PC-9 (cell line): ENCODE measurements at regions not wholly inside any gene's neighbourhood (a gene's known extent, or its start where the extent isn't known, plus 50 kb on each side); places are given as distances from the start of the nearest gene placed in this dataset.

Experiments used
- BruUV-seq: library from RNA; stranded (reverse); fragments of 400-500 nt; replicated peaks from 2 replicates; lab custom pipeline; 2021; lab: Mats Ljungman, UMichigan
- CTCF ChIA-PET: fragments of 300-600 bp; sonication (Branson Sonifier 250); formaldehyde crosslinking; loops from one replicate; lab custom pipeline; 2022; ENCODE audit warnings: antibody characterized with exemption; lab: Charles Lee
- POLR2A ChIA-PET: fragments of 300-600 bp; sonication (Branson Sonifier 250); formaldehyde crosslinking; loops from one replicate; lab custom pipeline; 2022; ENCODE audit warnings: antibody characterized with exemption; ENCODE audit not compliant: unreplicated experiment; lab: Charles Lee
- DNase-seq, 2 experiments: peaks; one replicate each; pipeline versions ENCODE4 v3.0.0 to v3.0.0-alpha.2; 2015 to 2022; ENCODE audit warnings: mixed read lengths in 1 of 2
- H2AFZ ChIP-seq: fragments of 200-600 bp; sonication (generic); 2 replicates; pipeline ENCODE4 v1.8.1; 2017; ENCODE audit warnings: antibody characterized with exemption
- H3F3A ChIP-seq: fragments of 200-600 bp; sonication (generic); 2 replicates; pipeline ENCODE4 v1.8.1; 2017; ENCODE audit warnings: antibody characterized with exemption, mild to moderate bottlenecking, low read depth; ENCODE audit not compliant: insufficient read depth
- H3K27ac ChIP-seq: fragments of 200-600 bp; sonication (generic); 2 replicates; pipeline ENCODE4 v1.6.1; 2016; ENCODE audit warnings: mixed run types
- H3K27me3 ChIP-seq: fragments of 200-600 bp; sonication (generic); 2 replicates; pipeline ENCODE4 v1.6.1; 2016; ENCODE audit warnings: low read depth, mixed run types; ENCODE audit not compliant: insufficient read depth
- H3K36me3 ChIP-seq: fragments of 200-600 bp; sonication (generic); 2 replicates; pipeline ENCODE4 v1.6.1; 2016; ENCODE audit warnings: low read depth, mixed run types
- H3K4me1 ChIP-seq: fragments of 200-600 bp; sonication (generic); replicated peaks from 2 replicates; pipeline ENCODE4 v1.6.1; 2016; ENCODE audit warnings: mixed run types; ENCODE audit not compliant: insufficient read depth
- H3K4me2 ChIP-seq: fragments of 200-600 bp; sonication (generic); 2 replicates; pipeline ENCODE4 v1.6.1; 2017; ENCODE audit warnings: mixed run types
- H3K4me3 ChIP-seq: fragments of 200-600 bp; sonication (generic); 2 replicates; pipeline ENCODE4 v1.6.1; 2016; ENCODE audit warnings: mixed run types
- H3K79me2 ChIP-seq: fragments of 200-600 bp; sonication (generic); 2 replicates; pipeline ENCODE4 v1.6.1; 2017; ENCODE audit warnings: low read depth, mixed run types
- H3K9me2 ChIP-seq: fragments of 200-600 bp; sonication (generic); 2 replicates; pipeline ENCODE4 v1.8.1; 2017; ENCODE audit warnings: mild to moderate bottlenecking; ENCODE audit not compliant: insufficient read depth
- H3K9me3 ChIP-seq: fragments of 200-600 bp; sonication (generic); 2 replicates; pipeline ENCODE4 v1.8.1; 2016; ENCODE audit warnings: low read depth; ENCODE audit not compliant: insufficient read depth
- H4K20me1 ChIP-seq: fragments of 200-600 bp; sonication (generic); 2 replicates; pipeline ENCODE4 v1.8.1; 2017; ENCODE audit not compliant: insufficient read depth
- EZH2 ChIP-seq: fragments of 200-600 bp; sonication (generic); IDR thresholded peaks from 2 replicates; pipeline ENCODE4 v1.8.0; 2017; ENCODE audit warnings: antibody characterized with exemption, low read depth
- intact Hi-C: fragments of 100-400 bp; cut with micrococcal nuclease; formaldehyde crosslinking; loops from one replicate; pipeline ENCODE4 v1.10.0; 2022; ENCODE audit not compliant: unreplicated experiment
- TF ChIP-seq, protein P1 (sequence below): fragments of 200-600 bp; sonication (generic); conservative IDR thresholded peaks from 2 replicates; pipeline ENCODE4 v1.6.1; 2017; ENCODE audit warnings: mixed run types, antibody characterized with exemption, mild to moderate bottlenecking, moderate library complexity

DNA sequence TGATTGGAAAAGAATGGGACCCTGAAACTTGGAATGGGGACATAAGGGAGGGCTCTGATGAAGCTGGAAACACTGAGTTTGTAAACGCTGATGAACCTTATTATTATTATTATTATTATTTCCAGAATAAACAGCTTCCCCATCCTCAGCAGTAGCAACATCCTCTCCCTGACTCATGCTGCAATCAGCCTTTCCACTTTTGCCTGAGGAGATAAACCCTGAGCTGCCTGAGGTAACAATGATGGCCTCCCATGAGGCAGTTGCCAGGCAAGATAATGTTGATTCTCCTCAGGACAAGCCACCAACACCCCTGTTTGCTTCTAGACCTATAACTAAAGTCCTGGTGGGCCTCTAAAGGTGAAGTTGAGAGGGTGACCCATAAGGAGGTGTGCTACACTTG lies 139.2 kb upstream of the ATP10B start:
- TF ChIP-seq EZH2 = no peak
- TF ChIP-seq, protein P1, sequence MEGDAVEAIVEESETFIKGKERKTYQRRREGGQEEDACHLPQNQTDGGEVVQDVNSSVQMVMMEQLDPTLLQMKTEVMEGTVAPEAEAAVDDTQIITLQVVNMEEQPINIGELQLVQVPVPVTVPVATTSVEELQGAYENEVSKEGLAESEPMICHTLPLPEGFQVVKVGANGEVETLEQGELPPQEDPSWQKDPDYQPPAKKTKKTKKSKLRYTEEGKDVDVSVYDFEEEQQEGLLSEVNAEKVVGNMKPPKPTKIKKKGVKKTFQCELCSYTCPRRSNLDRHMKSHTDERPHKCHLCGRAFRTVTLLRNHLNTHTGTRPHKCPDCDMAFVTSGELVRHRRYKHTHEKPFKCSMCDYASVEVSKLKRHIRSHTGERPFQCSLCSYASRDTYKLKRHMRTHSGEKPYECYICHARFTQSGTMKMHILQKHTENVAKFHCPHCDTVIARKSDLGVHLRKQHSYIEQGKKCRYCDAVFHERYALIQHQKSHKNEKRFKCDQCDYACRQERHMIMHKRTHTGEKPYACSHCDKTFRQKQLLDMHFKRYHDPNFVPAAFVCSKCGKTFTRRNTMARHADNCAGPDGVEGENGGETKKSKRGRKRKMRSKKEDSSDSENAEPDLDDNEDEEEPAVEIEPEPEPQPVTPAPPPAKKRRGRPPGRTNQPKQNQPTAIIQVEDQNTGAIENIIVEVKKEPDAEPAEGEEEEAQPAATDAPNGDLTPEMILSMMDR = no peak
- intact Hi-C loops = no loop called here
- Histone ChIP-seq H3K36me3 (no peaks in the 10 kb centered on the region), H3K79me2 (no peaks in the 10 kb centered on the region), H3K4me3 (no peak overlapping the region), H3K9me3 (no peaks in the 10 kb centered on the region), H4K20me1 (no peaks in the 10 kb centered on the region), H3K4me1 (no peaks in the 10 kb centered on the region), H2AFZ (no peak overlapping the region), H3K9me2 (no peaks in the 10 kb centered on the region), H3F3A (no peaks in the 10 kb centered on the region), H3K4me2 (no peak overlapping the region), H3K27me3 (no peaks in the 10 kb centered on the region), H3K27ac (no peak overlapping the region)
- DNase-seq = no peak
- ChIA-PET CTCF (no interaction called here), POLR2A (no interaction called here)
- BruUV-seq = no TSS peak

DNA sequence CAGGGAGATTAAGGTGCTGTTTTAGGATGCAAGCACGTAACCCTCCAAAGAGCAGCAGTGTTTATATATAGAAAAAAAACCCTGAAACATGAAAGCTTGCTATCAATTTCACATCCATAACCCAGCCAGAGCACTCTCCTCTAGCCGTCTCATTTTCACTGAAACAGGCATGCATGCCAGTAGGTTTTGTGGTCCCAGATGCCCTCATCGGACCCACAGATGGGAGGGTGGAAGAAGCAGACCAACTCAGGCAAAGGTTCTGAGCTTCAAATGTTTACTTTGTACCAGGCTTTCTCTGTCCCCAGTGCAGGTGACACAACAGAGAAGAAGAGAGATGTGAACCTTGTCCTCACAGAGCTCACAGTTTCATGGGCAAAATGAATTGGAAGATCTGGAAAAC lies 127.4 kb upstream of the ATP10B start:
- Histone ChIP-seq H4K20me1 (no peaks in the 10 kb centered on the region), H3F3A (no peaks in the 10 kb centered on the region), H3K9me3 (no peaks in the 10 kb centered on the region), H2AFZ (no peak overlapping the region), H3K27ac (no peak overlapping the region), H3K4me1 (no peaks in the 10 kb centered on the region), H3K4me2 (no peak overlapping the region), H3K9me2 (no peaks in the 10 kb centered on the region), H3K4me3 (no peak overlapping the region), H3K79me2 (no peaks in the 10 kb centered on the region), H3K36me3 (no peaks in the 10 kb centered on the region), H3K27me3 (no peaks in the 10 kb centered on the region; the same call in 1 of the 2 replicates)
- no TSS peak for BruUV-seq
- intact Hi-C loops = no loop called here
- DNase-seq = no peak
- ChIA-PET POLR2A (no interaction called here), CTCF (no interaction called here)
- TF ChIP-seq, protein P1 = no peak
- TF ChIP-seq EZH2 = no peak

DNA sequence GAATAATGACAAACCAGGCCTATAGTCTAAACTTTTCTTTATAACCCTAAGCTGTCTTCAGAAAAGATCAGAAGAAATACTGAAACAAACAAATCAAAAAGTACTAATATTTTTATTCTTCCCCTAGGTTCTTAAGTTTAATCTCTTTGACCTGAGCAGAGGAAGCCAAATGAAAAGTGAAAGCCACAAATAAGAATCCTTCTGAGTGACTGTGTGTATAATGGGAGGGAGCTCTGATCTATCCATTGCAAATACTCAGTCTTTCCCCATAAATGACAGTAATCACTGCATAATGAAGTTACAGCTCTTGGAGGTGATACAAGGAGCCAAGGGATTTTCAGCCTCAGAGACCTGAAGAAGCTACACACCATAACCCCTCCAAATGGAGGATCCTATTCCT lies 126.9 kb upstream of the ATP10B start:
- Histone ChIP-seq H3K79me2 (no peaks in the 10 kb centered on the region), H3K4me1 (no peaks in the 10 kb centered on the region), H3K9me2 (no peaks in the 10 kb centered on the region), H3F3A (no peaks in the 10 kb centered on the region), H3K9me3 (no peaks in the 10 kb centered on the region), H4K20me1 (no peaks in the 10 kb centered on the region), H3K4me3 (no peak overlapping the region), H3K36me3 (no peaks in the 10 kb centered on the region), H2AFZ (no peak overlapping the region), H3K27me3 (no peaks in the 10 kb centered on the region; the same call in 1 of the 2 replicates), H3K4me2 (no peak overlapping the region), H3K27ac (no peak overlapping the region)
- POLR2A ChIA-PET = no interaction called here
- TF ChIP-seq, protein P1 = no peak
- TF ChIP-seq EZH2 = no peak
- no TSS peak for BruUV-seq
- CTCF ChIA-PET = no interaction called here
- intact Hi-C loops = no loop called here
- no peak for DNase-seq
